ENCODE measurements at regions not wholly inside any gene's neighbourhood (a gene's known extent, or its start where the extent isn't known, plus 50 kb on each side); places are given as distances from the start of the nearest gene placed in this dataset.

DNA sequence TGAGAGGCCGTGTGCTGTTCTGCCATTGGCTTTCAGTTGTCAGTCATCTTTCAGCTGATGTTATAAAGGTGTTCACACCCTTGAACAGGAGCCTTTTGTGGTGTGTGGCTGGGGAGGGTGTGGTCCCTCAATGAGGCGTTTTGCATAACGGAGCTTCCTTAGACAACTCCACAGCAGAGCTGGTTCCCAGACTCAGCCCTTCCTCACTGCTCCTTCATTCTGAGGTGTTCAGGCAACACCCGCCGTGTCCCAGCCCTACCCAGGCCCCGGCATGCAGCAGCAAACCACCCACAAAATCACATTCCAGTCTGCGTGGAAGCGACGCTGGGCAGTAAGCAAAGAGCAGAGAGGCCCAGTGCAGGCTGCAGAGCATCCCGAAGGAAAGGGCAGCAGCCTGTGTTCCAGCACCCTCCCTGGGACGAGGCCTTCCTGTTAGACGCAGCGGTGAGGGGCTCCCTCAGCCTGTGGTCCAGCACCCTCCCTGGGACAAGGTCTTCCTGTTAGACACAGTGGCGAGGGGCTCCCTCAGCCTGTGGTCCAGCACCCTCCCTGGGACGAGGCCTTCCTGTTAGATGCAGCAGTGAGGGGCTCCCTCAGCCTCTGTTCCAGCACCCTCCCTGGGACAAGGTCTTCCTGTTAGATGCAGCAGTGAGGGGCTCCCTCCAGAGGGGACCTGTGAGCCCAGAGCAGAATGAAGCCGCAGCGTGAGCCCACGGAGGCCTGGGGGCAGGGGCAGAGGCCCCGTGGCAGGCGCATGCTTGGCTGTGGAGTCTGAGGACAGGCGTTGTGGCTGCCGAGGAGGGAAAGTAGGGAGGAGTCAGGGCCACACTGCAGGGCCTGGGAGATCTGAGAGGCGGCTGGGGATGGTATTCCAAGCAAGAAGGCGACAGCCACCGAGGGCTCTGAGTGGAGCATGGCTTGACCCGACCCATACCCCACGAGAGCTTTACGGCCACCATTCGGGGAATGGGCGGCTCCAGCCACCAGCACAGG lies 201.8 kb upstream of the HDAC4 start:
- Histone ChIP-seq H3K27ac (ENCODE audit: low read depth in 1 of 2, low read length in 2 of 2) (no peak overlapping the region), H3K36me3 (ENCODE audit: control insufficient read depth in 4 of 4, insufficient read depth in 3 of 4, low read depth in 1 of 4, low read length in 3 of 4) (no peaks in the 10 kb centered on the region), H3K4me3 (ENCODE audit: low read depth in 1 of 3, low read length in 3 of 3) (no peak overlapping the region), H3K4me1 (ENCODE audit: control insufficient read depth in 4 of 4, insufficient read depth in 4 of 4, low read length in 3 of 4) (no peaks in the 10 kb centered on the region), H3K9me3 (ENCODE audit: control insufficient read depth in 4 of 4, low read length in 3 of 4) (peaks cover 0 to 3% (median under 1%) of the 10 kb centered on the region in 4 donors), H3K27me3 (ENCODE audit: control insufficient read depth in 4 of 4, insufficient read depth in 4 of 4, low read length in 3 of 4) (no peaks in the 10 kb centered on the region), H3K9ac (ENCODE audit: low read depth in 1 of 2, low read length in 2 of 2) (no peak overlapping the region)
- TF ChIP-seq, protein P1, sequence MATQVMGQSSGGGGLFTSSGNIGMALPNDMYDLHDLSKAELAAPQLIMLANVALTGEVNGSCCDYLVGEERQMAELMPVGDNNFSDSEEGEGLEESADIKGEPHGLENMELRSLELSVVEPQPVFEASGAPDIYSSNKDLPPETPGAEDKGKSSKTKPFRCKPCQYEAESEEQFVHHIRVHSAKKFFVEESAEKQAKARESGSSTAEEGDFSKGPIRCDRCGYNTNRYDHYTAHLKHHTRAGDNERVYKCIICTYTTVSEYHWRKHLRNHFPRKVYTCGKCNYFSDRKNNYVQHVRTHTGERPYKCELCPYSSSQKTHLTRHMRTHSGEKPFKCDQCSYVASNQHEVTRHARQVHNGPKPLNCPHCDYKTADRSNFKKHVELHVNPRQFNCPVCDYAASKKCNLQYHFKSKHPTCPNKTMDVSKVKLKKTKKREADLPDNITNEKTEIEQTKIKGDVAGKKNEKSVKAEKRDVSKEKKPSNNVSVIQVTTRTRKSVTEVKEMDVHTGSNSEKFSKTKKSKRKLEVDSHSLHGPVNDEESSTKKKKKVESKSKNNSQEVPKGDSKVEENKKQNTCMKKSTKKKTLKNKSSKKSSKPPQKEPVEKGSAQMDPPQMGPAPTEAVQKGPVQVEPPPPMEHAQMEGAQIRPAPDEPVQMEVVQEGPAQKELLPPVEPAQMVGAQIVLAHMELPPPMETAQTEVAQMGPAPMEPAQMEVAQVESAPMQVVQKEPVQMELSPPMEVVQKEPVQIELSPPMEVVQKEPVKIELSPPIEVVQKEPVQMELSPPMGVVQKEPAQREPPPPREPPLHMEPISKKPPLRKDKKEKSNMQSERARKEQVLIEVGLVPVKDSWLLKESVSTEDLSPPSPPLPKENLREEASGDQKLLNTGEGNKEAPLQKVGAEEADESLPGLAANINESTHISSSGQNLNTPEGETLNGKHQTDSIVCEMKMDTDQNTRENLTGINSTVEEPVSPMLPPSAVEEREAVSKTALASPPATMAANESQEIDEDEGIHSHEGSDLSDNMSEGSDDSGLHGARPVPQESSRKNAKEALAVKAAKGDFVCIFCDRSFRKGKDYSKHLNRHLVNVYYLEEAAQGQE (IDR thresholded peaks at IDR 0.05), result no peak
- TF ChIP-seq, protein P2, sequence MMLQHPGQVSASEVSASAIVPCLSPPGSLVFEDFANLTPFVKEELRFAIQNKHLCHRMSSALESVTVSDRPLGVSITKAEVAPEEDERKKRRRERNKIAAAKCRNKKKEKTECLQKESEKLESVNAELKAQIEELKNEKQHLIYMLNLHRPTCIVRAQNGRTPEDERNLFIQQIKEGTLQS (IDR thresholded peaks at IDR 0.05), result no peak
- TF ChIP-seq SP1 (IDR thresholded peaks at IDR 0.05) (no peak), RAD21 (IDR thresholded peaks at IDR 0.05) (no peak), RXRA (IDR thresholded peaks at IDR 0.05) (no peak), HNF4G (IDR thresholded peaks at IDR 0.05) (no peak), JUND (IDR thresholded peaks at IDR 0.05) (no peak), EGR1 (IDR thresholded peaks at IDR 0.05; ENCODE audit: low read depth in 2 of 2) (no peak), HNF4A (conservative IDR thresholded peaks at IDR 0.05) (no peak), NR2F2 (IDR thresholded peaks at IDR 0.05) (no peak), YY1 (IDR thresholded peaks at IDR 0.05) (no peak), FOXA1 (IDR thresholded peaks at IDR 0.05) (no peak)
- TF ChIP-seq, protein P3, sequence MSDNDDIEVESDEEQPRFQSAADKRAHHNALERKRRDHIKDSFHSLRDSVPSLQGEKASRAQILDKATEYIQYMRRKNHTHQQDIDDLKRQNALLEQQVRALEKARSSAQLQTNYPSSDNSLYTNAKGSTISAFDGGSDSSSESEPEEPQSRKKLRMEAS (IDR thresholded peaks at IDR 0.05), result no peak
- TF ChIP-seq, protein P4, sequence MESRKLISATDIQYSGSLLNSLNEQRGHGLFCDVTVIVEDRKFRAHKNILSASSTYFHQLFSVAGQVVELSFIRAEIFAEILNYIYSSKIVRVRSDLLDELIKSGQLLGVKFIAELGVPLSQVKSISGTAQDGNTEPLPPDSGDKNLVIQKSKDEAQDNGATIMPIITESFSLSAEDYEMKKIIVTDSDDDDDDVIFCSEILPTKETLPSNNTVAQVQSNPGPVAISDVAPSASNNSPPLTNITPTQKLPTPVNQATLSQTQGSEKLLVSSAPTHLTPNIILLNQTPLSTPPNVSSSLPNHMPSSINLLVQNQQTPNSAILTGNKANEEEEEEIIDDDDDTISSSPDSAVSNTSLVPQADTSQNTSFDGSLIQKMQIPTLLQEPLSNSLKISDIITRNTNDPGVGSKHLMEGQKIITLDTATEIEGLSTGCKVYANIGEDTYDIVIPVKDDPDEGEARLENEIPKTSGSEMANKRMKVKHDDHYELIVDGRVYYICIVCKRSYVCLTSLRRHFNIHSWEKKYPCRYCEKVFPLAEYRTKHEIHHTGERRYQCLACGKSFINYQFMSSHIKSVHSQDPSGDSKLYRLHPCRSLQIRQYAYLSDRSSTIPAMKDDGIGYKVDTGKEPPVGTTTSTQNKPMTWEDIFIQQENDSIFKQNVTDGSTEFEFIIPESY (IDR thresholded peaks at IDR 0.05), result no peak
- DNase-seq (ENCODE audit: low spot score), result no peak
- 84% methylated on average over 30 of the region's 30 CpGs for WGBS

DNA sequence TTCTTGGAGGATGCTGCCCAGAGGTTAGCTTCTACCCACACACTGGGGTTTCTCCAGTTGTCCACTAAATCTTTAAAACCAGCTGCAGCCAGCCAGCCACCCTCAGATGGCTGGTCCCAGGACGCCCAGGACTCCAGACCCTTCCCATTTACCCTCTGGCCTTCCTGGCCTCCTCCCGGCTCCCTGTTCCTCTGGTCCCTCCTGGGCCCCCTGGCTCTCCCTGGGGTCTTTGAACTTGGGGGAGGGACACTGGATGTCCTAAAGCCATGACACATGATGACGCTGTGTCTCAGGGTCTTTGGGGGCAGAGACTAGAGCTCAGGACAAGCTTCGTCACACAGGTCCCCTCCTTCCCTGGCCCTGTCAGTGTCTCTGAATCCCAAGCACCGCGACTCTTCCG lies 201.1 kb upstream of the HDAC4 start:
- WGBS, result 86% methylated on average over 7 of the region's 7 CpGs
- TF ChIP-seq, protein P1 (IDR thresholded peaks at IDR 0.05), result no peak
- H3K27ac ChIP-seq (ENCODE audit: low read depth in 1 of 2, low read length in 2 of 2), result no peak overlapping the region
- no peak for DNase-seq (ENCODE audit: low spot score)
- H3K27me3 ChIP-seq (ENCODE audit: control insufficient read depth in 4 of 4, insufficient read depth in 4 of 4, low read length in 3 of 4), result no peaks in the 10 kb centered on the region
- H3K36me3 ChIP-seq (ENCODE audit: control insufficient read depth in 4 of 4, insufficient read depth in 3 of 4, low read depth in 1 of 4, low read length in 3 of 4), result no peaks in the 10 kb centered on the region
- H3K9me3 ChIP-seq (ENCODE audit: control insufficient read depth in 4 of 4, low read length in 3 of 4), result peaks cover 0 to 3% (median under 1%) of the 10 kb centered on the region in 4 donors
- no peak overlapping the region for H3K9ac ChIP-seq (ENCODE audit: low read depth in 1 of 2, low read length in 2 of 2)
- no peak overlapping the region for H3K4me3 ChIP-seq (ENCODE audit: low read depth in 1 of 3, low read length in 3 of 3)
- no peaks in the 10 kb centered on the region for H3K4me1 ChIP-seq (ENCODE audit: control insufficient read depth in 4 of 4, insufficient read depth in 4 of 4, low read length in 3 of 4)

All from liver (tissue), 7 donors.